SK-N-SH (cell line): ENCODE measurements at regions not wholly inside any gene's neighbourhood (a gene's known extent, or its start where the extent isn't known, plus 50 kb on each side); places are given as distances from the start of the nearest gene placed in this dataset.

ENCODE experiments used
- CTCF ChIA-PET: fragments of 300-600, 350-600 bp; formaldehyde crosslinking; extraction: SDS; loops from one replicate; lab custom pipeline; 2021; lab: Yijun Ruan, JAX
- POLR2A ChIA-PET: fragments of 350-600 bp; sonication (Branson Sonifier 250); formaldehyde crosslinking; extraction: SDS; loops from one replicate; lab custom pipeline; 2020; ENCODE audit warnings: antibody characterized with exemption, inconsistent platforms; lab: Yijun Ruan, JAX
- DNase-seq: peaks from one replicate; pipeline ENCODE4 v3.0.0; 2012
- H2AFZ ChIP-seq: fragments of 200-600 bp; sonication (generic); 2 replicates; pipeline ENCODE4 v1.8.1; 2016; ENCODE audit warnings: antibody characterized with exemption, mild to moderate bottlenecking, low read depth
- H3F3A ChIP-seq: fragments of 200-600 bp; sonication (generic); replicated peaks from 2 replicates; pipeline ENCODE3; 2016; ENCODE audit warnings: antibody characterized with exemption, mild to moderate bottlenecking; ENCODE audit not compliant: insufficient read depth
- H3K27ac ChIP-seq, 2 experiments: fragments of 200-500 bp in 1 of 2; fragments of 200-600 bp in 1 of 2; sonication (Bioruptor generic) in 1 of 2; sonication (generic), shearing (Covaris generic) in 1 of 2; 2 replicates each; pipeline versions ENCODE4 v1.5.1 to v1.6.1; 2014 to 2016; ENCODE audit warnings: low read depth in 2 of 2, inconsistent platforms in 1 of 2, low read length in 1 of 2, mild to moderate bottlenecking in 1 of 2, mixed read lengths in 1 of 2
- H3K27me3 ChIP-seq: fragments of 200-600 bp; sonication (generic), shearing (Covaris generic); 2 replicates; pipeline ENCODE4 v1.6.1; 2016; ENCODE audit warnings: mixed run types; ENCODE audit not compliant: insufficient read depth
- H3K36me3 ChIP-seq, 2 experiments: fragments of 200-500 bp in 1 of 2; fragments of 200-600 bp in 1 of 2; sonication (Bioruptor generic) in 1 of 2; sonication (generic) in 1 of 2; replicated peaks in 1 of 2; 2 replicates each; pipeline versions ENCODE3 to v1.5.1; 2014 to 2016; ENCODE audit warnings: low read length in 1 of 2, mild to moderate bottlenecking in 1 of 2; ENCODE audit not compliant: insufficient read depth in 2 of 2, control insufficient read depth in 1 of 2
- H3K4me1 ChIP-seq, 2 experiments: fragments of 200-500 bp in 1 of 2; fragments of 200-600 bp in 1 of 2; sonication (Bioruptor generic) in 1 of 2; sonication (generic), shearing (Covaris generic) in 1 of 2; 2 replicates each; pipeline versions ENCODE4 v1.5.1 to v1.6.1; 2014 to 2016; ENCODE audit warnings: low read depth in 1 of 2, low read length in 1 of 2, mixed run types in 1 of 2; ENCODE audit not compliant: insufficient read depth in 2 of 2, control insufficient read depth in 1 of 2
- H3K4me2 ChIP-seq: fragments of 200-600 bp; sonication (generic), shearing (Covaris generic); 2 replicates; pipeline ENCODE4 v1.6.1; 2017; ENCODE audit warnings: mixed run types
- H3K4me3 ChIP-seq, 2 experiments: fragments of 200-500 bp in 1 of 2; fragments of 200-600 bp in 1 of 2; sonication (Bioruptor generic) in 1 of 2; sonication (generic), shearing (Covaris generic) in 1 of 2; 2 replicates each; pipeline versions ENCODE4 v1.5.1 to v1.8.1; 2014 to 2016; ENCODE audit warnings: low read depth in 2 of 2, inconsistent platforms in 1 of 2, low read length in 1 of 2, mild to moderate bottlenecking in 1 of 2, mixed read lengths in 1 of 2, moderate library complexity in 1 of 2
- H3K79me2 ChIP-seq: fragments of 200-600 bp; sonication (generic); 2 replicates; pipeline ENCODE4 v1.8.1; 2017; ENCODE audit warnings: mild to moderate bottlenecking; ENCODE audit not compliant: insufficient read depth
- H3K9ac ChIP-seq: fragments of 200-600 bp; sonication (generic); 2 replicates; pipeline ENCODE4 v1.6.1; 2017; ENCODE audit warnings: mixed run types
- H3K9me2 ChIP-seq: fragments of 200-600 bp; sonication (generic); 2 replicates; pipeline ENCODE4 v1.6.1; 2017; ENCODE audit warnings: mixed run types
- H3K9me3 ChIP-seq: fragments of 200-600 bp; sonication (generic); 2 replicates; pipeline ENCODE4 v1.6.1; 2017; ENCODE audit warnings: mixed run types, mild to moderate bottlenecking, moderate library complexity
- H4K20me1 ChIP-seq: fragments of 200-600 bp; sonication (generic); 2 replicates; pipeline ENCODE4 v1.6.1; 2017; ENCODE audit warnings: mild to moderate bottlenecking, mixed run types; ENCODE audit not compliant: insufficient read depth
- FOSL2 ChIP-seq: IDR thresholded peaks from 2 replicates; pipeline ENCODE4 v1.4.0; 2012; ENCODE audit warnings: low read depth, mild to moderate bottlenecking, moderate library complexity, borderline replicate concordance
- FOXJ3 ChIP-seq: sonication (generic); formaldehyde crosslinking; IDR thresholded peaks from 2 replicates; pipeline ENCODE4 v1.5.1; 2020; ENCODE audit warnings: mild to moderate bottlenecking, missing genetic modification reagents
- MAX ChIP-seq: IDR thresholded peaks from 2 replicates; pipeline ENCODE4 v1.4.0; 2012; ENCODE audit warnings: low read depth
- SMC3 ChIP-seq: IDR thresholded peaks from 2 replicates; pipeline ENCODE4 v1.6.1; 2012; ENCODE audit warnings: low read depth, low read length, improper control_type of control experiment
- USF2 ChIP-seq: fragments of 150-350 bp; IDR thresholded peaks from 2 replicates; pipeline ENCODE4 v1.6.1; 2017; ENCODE audit warnings: antibody characterized with exemption, low read length, low read depth, borderline replicate concordance
- ZBTB33 ChIP-seq: IDR thresholded peaks from 2 replicates; pipeline ENCODE4 v1.4.0; 2012; ENCODE audit warnings: low read depth, borderline replicate concordance
- WGBS: methylation state at CpG from one replicate; pipeline ENCODE4 v1.1.6; 2017; ENCODE audit warnings: low lambda C conversion rate; 5-methylcytosine and 5-hydroxymethylcytosine counted together
- TF ChIP-seq, protein P1 (sequence below): fragments of 150-350 bp; IDR thresholded peaks from 2 replicates; pipeline ENCODE4 v1.6.1; 2016; ENCODE audit warnings: mild to moderate bottlenecking, low read depth, low read length

- no peak overlapping the region for H3K9ac ChIP-seq
- CTCF ChIA-PET = interaction anchor here (1.6 kb wide), 1 partner anchor 13 kb away, joined by 3 read pairs; no protein-coding TSS in a partner anchor
- H3K27ac ChIP-seq = no peak overlapping the region
- no peaks in the 10 kb centered on the region for H3F3A ChIP-seq
- POLR2A ChIA-PET = no interaction called here
- no peaks in the 10 kb centered on the region for H3K4me1 ChIP-seq
- H3K4me2 ChIP-seq = no peak overlapping the region
- no peaks in the 10 kb centered on the region for H3K79me2 ChIP-seq
- no peaks in the 10 kb centered on the region for H4K20me1 ChIP-seq
- H3K36me3 ChIP-seq = no peaks in the 10 kb centered on the region
- H2AFZ ChIP-seq = no peak overlapping the region
- no peaks in the 10 kb centered on the region for H3K9me3 ChIP-seq
- 21% methylated on average over 3 of the region's 3 CpGs for WGBS
- TF ChIP-seq, protein P1, sequence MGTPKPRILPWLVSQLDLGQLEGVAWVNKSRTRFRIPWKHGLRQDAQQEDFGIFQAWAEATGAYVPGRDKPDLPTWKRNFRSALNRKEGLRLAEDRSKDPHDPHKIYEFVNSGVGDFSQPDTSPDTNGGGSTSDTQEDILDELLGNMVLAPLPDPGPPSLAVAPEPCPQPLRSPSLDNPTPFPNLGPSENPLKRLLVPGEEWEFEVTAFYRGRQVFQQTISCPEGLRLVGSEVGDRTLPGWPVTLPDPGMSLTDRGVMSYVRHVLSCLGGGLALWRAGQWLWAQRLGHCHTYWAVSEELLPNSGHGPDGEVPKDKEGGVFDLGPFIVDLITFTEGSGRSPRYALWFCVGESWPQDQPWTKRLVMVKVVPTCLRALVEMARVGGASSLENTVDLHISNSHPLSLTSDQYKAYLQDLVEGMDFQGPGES = no peak
- no peak for TF ChIP-seq FOXJ3 (CRISPR knock-in tag)
- no peak for TF ChIP-seq FOSL2
- no peak for TF ChIP-seq USF2
- no peaks in the 10 kb centered on the region for H3K27me3 ChIP-seq
- H3K9me2 ChIP-seq = no peaks in the 10 kb centered on the region
- no peak for DNase-seq
- H3K4me3 ChIP-seq = no peak overlapping the region
Observed at GRCh38 chr1:239155466-239156091, 230.8 kb upstream of the CHRM3 start.

DNA sequence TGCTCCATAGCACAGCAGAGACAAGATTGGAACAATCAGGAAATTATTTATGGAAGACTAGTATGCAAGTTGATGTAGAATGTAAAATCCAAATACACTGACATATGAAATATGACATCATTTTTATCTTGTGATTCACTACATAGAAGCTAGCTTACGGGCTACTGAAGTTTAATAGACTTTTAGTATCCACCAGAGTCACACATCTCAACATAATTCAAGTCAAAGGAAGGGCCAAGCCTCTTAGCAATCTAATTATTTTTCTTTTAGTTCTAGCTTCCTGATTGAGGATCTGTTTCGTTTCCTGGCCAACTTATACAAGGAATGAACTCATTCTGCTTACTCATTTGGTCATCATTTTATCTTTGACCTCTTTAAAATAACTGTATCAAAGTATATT is 234.4 kb upstream of the CHRM3 start:
- POLR2A ChIA-PET = no interaction called here
- Histone ChIP-seq H3K9me2 (no peaks in the 10 kb centered on the region), H3K9ac (no peak overlapping the region), H4K20me1 (no peaks in the 10 kb centered on the region), H3F3A (no peaks in the 10 kb centered on the region), H3K9me3 (no peaks in the 10 kb centered on the region), H3K36me3 (no peaks in the 10 kb centered on the region), H3K79me2 (no peaks in the 10 kb centered on the region), H3K4me2 (no peak overlapping the region), H3K4me1 (no peaks in the 10 kb centered on the region), H3K27ac (no peak overlapping the region), H2AFZ (no peak overlapping the region), H3K4me3 (no peak overlapping the region), H3K27me3 (no peaks in the 10 kb centered on the region)
- no peak for DNase-seq
- TF ChIP-seq ZBTB33 = no peak
- CTCF ChIA-PET = no interaction called here
- 18% methylated on average over 2 of the region's 2 CpGs for WGBS

- H4K20me1 ChIP-seq = no peaks in the 10 kb centered on the region
- H2AFZ ChIP-seq = no peak overlapping the region
- H3K4me1 ChIP-seq = no peaks in the 10 kb centered on the region
- CTCF ChIA-PET = no interaction called here
- POLR2A ChIA-PET = no interaction called here
- H3K9me2 ChIP-seq = no peaks in the 10 kb centered on the region
- H3F3A ChIP-seq = no peaks in the 10 kb centered on the region
- H3K27ac ChIP-seq = no peak overlapping the region
- no peak for TF ChIP-seq FOSL2
- TF ChIP-seq MAX = no peak
- no peak for TF ChIP-seq SMC3
- no peak overlapping the region for H3K9ac ChIP-seq
- no peak for DNase-seq
- H3K9me3 ChIP-seq = no peaks in the 10 kb centered on the region
- no peaks in the 10 kb centered on the region for H3K36me3 ChIP-seq
- no peaks in the 10 kb centered on the region for H3K27me3 ChIP-seq
- H3K79me2 ChIP-seq = no peaks in the 10 kb centered on the region
- no peak overlapping the region for H3K4me3 ChIP-seq
- 62% methylated on average over 4 of the region's 4 CpGs for WGBS
- H3K4me2 ChIP-seq = no peak overlapping the region
Observed at GRCh38 chr1:239140968-239141367, 245.4 kb upstream of the CHRM3 start.
